ENCODE measurements at regions not wholly inside any gene's neighbourhood (a gene's known extent, or its start where the extent isn't known, plus 50 kb on each side); places are given as distances from the start of the nearest gene placed in this dataset.

- Mint-ChIP-seq H3K4me3 (no peak overlapping the region), H3K9me3 (no peaks in the 10 kb centered on the region), H3K36me3 (ENCODE audit: low read depth) (no peaks in the 10 kb centered on the region), H3K27me3 (peaks cover 53% of the 10 kb centered on the region), H3K27ac (no peak overlapping the region), H3K4me1 (ENCODE audit: low read depth) (no peaks in the 10 kb centered on the region)
- intact Hi-C loops (cut with DNase I, micrococcal nuclease), result no loop called here
- ATAC-seq (ENCODE audit: poor library complexity) (no peak), DNase-seq (peak in 1 of 14 experiments; percentile 7)
- no peaks in the 10 kb centered on the region for H3K36me3 ChIP-seq (ENCODE audit: insufficient read depth, low read length)
- H3K4me3 ChIP-seq (ENCODE audit: low read length), result no peak overlapping the region
- H3K27me3 ChIP-seq (ENCODE audit: control insufficient read depth in 1 of 2, insufficient read depth in 2 of 2, low read length in 2 of 2), result peaks cover 34 to 48% of the 10 kb centered on the region in 2 experiments
- CTCF ChIA-PET, result no interaction called here
- H3K4me1 ChIP-seq (ENCODE audit: insufficient read depth, low read length), result no peaks in the 10 kb centered on the region
- POLR2A ChIA-PET, result no interaction called here
- TF ChIP-seq CTCF (IDR thresholded peaks at IDR 0.05), result no peak
- H3K27ac ChIP-seq (ENCODE audit: low read depth in 1 of 2, low read length in 2 of 2), result no peak overlapping the region
- peaks cover 0 to 23% of the 10 kb centered on the region in 2 experiments for H3K9me3 ChIP-seq (ENCODE audit: control insufficient read depth in 1 of 2, insufficient read depth in 1 of 2, low read length in 2 of 2)
These were observed 105.2 kb downstream of the UCHL1 start for GRCh38 chr4:41361794-41362526.

GRCh38 chr4:41362621-41363383 is 106.1 kb downstream of the UCHL1 start:
- POLR2A ChIA-PET, result no interaction called here
- Mint-ChIP-seq H3K27me3 (peaks cover 51% of the 10 kb centered on the region), H3K4me1 (ENCODE audit: low read depth) (no peaks in the 10 kb centered on the region), H3K9me3 (no peaks in the 10 kb centered on the region), H3K36me3 (ENCODE audit: low read depth) (no peaks in the 10 kb centered on the region), H3K27ac (no peak overlapping the region), H3K4me3 (no peak overlapping the region)
- Histone ChIP-seq H3K27ac (ENCODE audit: low read depth in 1 of 2, low read length in 2 of 2) (no peak overlapping the region), H3K9me3 (ENCODE audit: control insufficient read depth in 1 of 2, insufficient read depth in 1 of 2, low read length in 2 of 2) (peaks cover 0 to 23% of the 10 kb centered on the region in 2 experiments), H3K36me3 (ENCODE audit: insufficient read depth, low read length) (no peaks in the 10 kb centered on the region), H3K27me3 (ENCODE audit: control insufficient read depth in 1 of 2, insufficient read depth in 2 of 2, low read length in 2 of 2) (peaks cover 34 to 45% of the 10 kb centered on the region in 2 experiments), H3K4me3 (ENCODE audit: low read length) (no peak overlapping the region), H3K4me1 (ENCODE audit: insufficient read depth, low read length) (no peaks in the 10 kb centered on the region)
- intact Hi-C loops (cut with DNase I, micrococcal nuclease), result no loop called here
- TF ChIP-seq CTCF (IDR thresholded peaks at IDR 0.05), result no peak
- DNase-seq (no peak), ATAC-seq (ENCODE audit: poor library complexity) (no peak)
- CTCF ChIA-PET, result no interaction called here

GRCh38 chr4:41363384-41363981 is 106.8 kb downstream of the UCHL1 start:
- Histone ChIP-seq H3K4me1 (ENCODE audit: insufficient read depth, low read length) (no peaks in the 10 kb centered on the region), H3K4me3 (ENCODE audit: low read length) (no peak overlapping the region), H3K9me3 (ENCODE audit: control insufficient read depth in 1 of 2, insufficient read depth in 1 of 2, low read length in 2 of 2) (peaks cover 0 to 23% of the 10 kb centered on the region in 2 experiments), H3K36me3 (ENCODE audit: insufficient read depth, low read length) (no peaks in the 10 kb centered on the region), H3K27me3 (ENCODE audit: control insufficient read depth in 1 of 2, insufficient read depth in 2 of 2, low read length in 2 of 2) (peaks cover 34 to 43% of the 10 kb centered on the region in 2 experiments), H3K27ac (ENCODE audit: low read depth in 1 of 2, low read length in 2 of 2) (no peak overlapping the region)
- POLR2A ChIA-PET, result no interaction called here
- H3K27me3 Mint-ChIP-seq, result peaks cover 46% of the 10 kb centered on the region
- no peaks in the 10 kb centered on the region for H3K36me3 Mint-ChIP-seq (ENCODE audit: low read depth)
- H3K27ac Mint-ChIP-seq, result no peak overlapping the region
- H3K9me3 Mint-ChIP-seq, result no peaks in the 10 kb centered on the region
- DNase-seq (no peak), ATAC-seq (ENCODE audit: poor library complexity) (no peak)
- H3K4me1 Mint-ChIP-seq (ENCODE audit: low read depth), result no peaks in the 10 kb centered on the region
- CTCF ChIA-PET, result no interaction called here
- TF ChIP-seq CTCF (IDR thresholded peaks at IDR 0.05), result no peak
- no peak overlapping the region for H3K4me3 Mint-ChIP-seq
- intact Hi-C loops (cut with DNase I, micrococcal nuclease), result no loop called here
